K562 (cell line): ENCODE measurements at regions not wholly inside any gene's neighbourhood (a gene's known extent, or its start where the extent isn't known, plus 50 kb on each side); places are given as distances from the start of the nearest gene placed in this dataset.

Experiments used
- ATF3 ChIP-seq, 2 experiments: fragments of 450-650 bp in 1 of 2; sonication (generic) in 1 of 2; formaldehyde crosslinking in 1 of 2; IDR thresholded peaks in 1 of 2; conservative IDR thresholded peaks in 1 of 2; 2 replicates each; pipeline versions ENCODE4 v1.6.1 to v1.8.1; 2016 to 2023; ENCODE audit warnings: mild to moderate bottlenecking in 2 of 2, moderate library complexity in 2 of 2, inconsistent platforms in 1 of 2, missing genetic modification reagents in 1 of 2
- CCNT2 ChIP-seq: IDR thresholded peaks from 2 replicates; pipeline ENCODE4 v1.6.1; 2011; ENCODE audit warnings: borderline replicate concordance, low read depth, mild to moderate bottlenecking, moderate library complexity, mixed read lengths, low read length; ENCODE audit not compliant: insufficient read length; ENCODE audit errors: extremely low read depth
- CREB1 ChIP-seq, 2 experiments: sonication (generic) in 1 of 2; formaldehyde crosslinking in 1 of 2; IDR thresholded peaks; 2 replicates each; pipeline versions ENCODE4 v1.6.1 to v1.8.0; 2012 to 2022; ENCODE audit warnings: inconsistent platforms in 1 of 2, mild to moderate bottlenecking in 1 of 2, missing genetic modification reagents in 1 of 2, moderate library complexity in 1 of 2
- CTBP1 ChIP-seq: fragments of 450-650 bp; IDR thresholded peaks from 2 replicates; pipeline ENCODE4 v1.6.1; 2016; ENCODE audit warnings: borderline replicate concordance
- EP300 ChIP-seq: IDR thresholded peaks from 2 replicates; pipeline ENCODE4 v1.6.1; 2012; ENCODE audit warnings: low read length, improper control_type of control experiment
- FOXA3 ChIP-seq, 2 experiments: fragments of 450-650 bp in 1 of 2; sonication (generic) in 1 of 2; formaldehyde crosslinking; IDR thresholded peaks in 1 of 2; conservative IDR thresholded peaks in 1 of 2; 2 replicates each; pipeline versions ENCODE4 v1.4.0 to v1.8.0; 2020 to 2022; ENCODE audit warnings: mild to moderate bottlenecking in 2 of 2, missing genetic modification reagents in 1 of 2
- HNRNPLL ChIP-seq: fragments of 200-400 bp; formaldehyde crosslinking; IDR thresholded peaks from 2 replicates; pipeline ENCODE4 v1.6.1; 2017; ENCODE audit warnings: low read length, low read depth, mild to moderate bottlenecking; ENCODE audit not compliant: poor library complexity, severe bottlenecking
- IRF9 ChIP-seq: fragments of 450-650 bp; IDR thresholded peaks from 2 replicates; pipeline ENCODE4 v1.6.1; 2016; ENCODE audit warnings: missing biosample characterization, missing genetic modification characterization
- JUNB ChIP-seq: fragments of 450-650 bp; formaldehyde crosslinking; conservative IDR thresholded peaks from 2 replicates; pipeline ENCODE4 v1.4.0; 2020; ENCODE audit warnings: mild to moderate bottlenecking
- JUND ChIP-seq, 2 experiments: IDR thresholded peaks; 2 replicates in 1 of 2; 3 replicates in 1 of 2; pipeline ENCODE4 v1.6.1; 2011; ENCODE audit warnings: borderline replicate concordance in 2 of 2, low read depth in 2 of 2, low read length in 2 of 2, improper control_type of control experiment in 1 of 2, missing biosample characterization in 1 of 2, missing genetic modification characterization in 1 of 2, missing genetic modification reagents in 1 of 2
- NBN ChIP-seq: fragments of 450-650 bp; IDR thresholded peaks from 2 replicates; pipeline ENCODE4 v1.6.1; 2016; ENCODE audit warnings: low read depth, mild to moderate bottlenecking
- PCBP2 ChIP-seq: fragments of 200-400 bp; formaldehyde crosslinking; IDR thresholded peaks from 2 replicates; pipeline ENCODE4 v1.6.1; 2018; ENCODE audit warnings: low read length, low read depth, mild to moderate bottlenecking, moderate library complexity; ENCODE audit not compliant: poor library complexity, severe bottlenecking
- RBM34 ChIP-seq: fragments of 200-400 bp; formaldehyde crosslinking; IDR thresholded peaks from 2 replicates; pipeline ENCODE4 v1.6.1; 2018; ENCODE audit warnings: low read length, borderline replicate concordance; ENCODE audit not compliant: insufficient read depth
- RHOXF2B ChIP-seq: fragments of 250-450 bp; sonication (Bioruptor Pico); conservative IDR thresholded peaks from 2 replicates; pipeline ENCODE4 v1.5.1; 2021
- RUNX1 ChIP-seq: sonication (generic); IDR thresholded peaks from 2 replicates; pipeline ENCODE4 v1.6.1; 2016; ENCODE audit warnings: antibody characterized with exemption, low read depth
- SOX6 ChIP-seq: fragments of 450-650 bp; IDR thresholded peaks from 2 replicates; pipeline ENCODE4 v1.6.1; 2014; ENCODE audit warnings: mild to moderate bottlenecking
- SRSF9 ChIP-seq: fragments of 200-400 bp; formaldehyde crosslinking; IDR thresholded peaks from 2 replicates; pipeline ENCODE4 v1.6.1; 2017; ENCODE audit warnings: low read depth, low read length, borderline replicate concordance
- TAL1 ChIP-seq: fragments of 450-650 bp; IDR thresholded peaks from 2 replicates; pipeline ENCODE4 v1.6.1; 2016; ENCODE audit warnings: mild to moderate bottlenecking
- ZEB2 ChIP-seq: fragments of 450-650 bp; IDR thresholded peaks from 2 replicates; pipeline ENCODE4 v1.6.1; 2016
- ZNF384 ChIP-seq: IDR thresholded peaks from 2 replicates; pipeline ENCODE4 v1.6.1; 2012; ENCODE audit warnings: low read depth, low read length, improper control_type of control experiment
- ZNF584 ChIP-seq: fragments of 200-800 bp; sonication (Bioruptor generic); IDR thresholded peaks from 2 replicates; pipeline ENCODE4 v1.6.1; 2016; ENCODE audit warnings: low read depth, mild to moderate bottlenecking, missing genetic modification characterization, missing compliant biosample characterization
- ZNF780A ChIP-seq: fragments of 250-450 bp; sonication (Bioruptor Pico); IDR thresholded peaks from 2 replicates; pipeline ENCODE4 v1.5.0; 2021; ENCODE audit warnings: mild to moderate bottlenecking
- TF ChIP-seq, protein P1 (sequence below): fragments of 450-650 bp; IDR thresholded peaks from one replicate; pipeline ENCODE4 v1.6.1; 2018; ENCODE audit warnings: mild to moderate bottlenecking, moderate library complexity; ENCODE audit not compliant: partially characterized antibody
- TF ChIP-seq, protein P2 (sequence below): fragments of 250-450 bp; sonication (Bioruptor Pico); IDR thresholded peaks from 2 replicates; pipeline ENCODE4 v1.5.0; 2020; ENCODE audit warnings: mild to moderate bottlenecking

- TF ChIP-seq CCNT2, result peak; percentile 10
- TF ChIP-seq NBN, result no peak
- TF ChIP-seq, protein P1, sequence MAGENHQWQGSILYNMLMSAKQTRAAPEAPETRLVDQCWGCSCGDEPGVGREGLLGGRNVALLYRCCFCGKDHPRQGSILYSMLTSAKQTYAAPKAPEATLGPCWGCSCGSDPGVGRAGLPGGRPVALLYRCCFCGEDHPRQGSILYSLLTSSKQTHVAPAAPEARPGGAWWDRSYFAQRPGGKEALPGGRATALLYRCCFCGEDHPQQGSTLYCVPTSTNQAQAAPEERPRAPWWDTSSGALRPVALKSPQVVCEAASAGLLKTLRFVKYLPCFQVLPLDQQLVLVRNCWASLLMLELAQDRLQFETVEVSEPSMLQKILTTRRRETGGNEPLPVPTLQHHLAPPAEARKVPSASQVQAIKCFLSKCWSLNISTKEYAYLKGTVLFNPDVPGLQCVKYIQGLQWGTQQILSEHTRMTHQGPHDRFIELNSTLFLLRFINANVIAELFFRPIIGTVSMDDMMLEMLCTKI, result no peak
- peak; percentile 96 for TF ChIP-seq ATF3 (IDR thresholded peaks at IDR 0.05)
- TF ChIP-seq ATF3 (CRISPR knock-in tag; conservative IDR thresholded peaks at IDR 0.05), result no peak; the same call in 1 of the 2 replicates
- TF ChIP-seq ZNF780A (CRISPR knock-in tag), result no peak
- TF ChIP-seq ZEB2, result peak; percentile 71; the same call in 1 of the 2 replicates
- no peak for TF ChIP-seq RHOXF2B
- no peak for TF ChIP-seq SRSF9
- TF ChIP-seq EP300, result peak; percentile 50; the same call in 1 of the 2 replicates
- TF ChIP-seq IRF9 (tag), result no peak
- peak; percentile 67 for TF ChIP-seq ZNF384
- TF ChIP-seq CTBP1, result peak; percentile 38; the same call in 1 of the 2 replicates
- TF ChIP-seq PCBP2, result no peak
- peak; percentile 39 for TF ChIP-seq TAL1
- TF ChIP-seq RUNX1, result no peak
- TF ChIP-seq CREB1 (IDR thresholded peaks at IDR 0.05), result no peak
- no peak for TF ChIP-seq CREB1 (CRISPR knock-in tag; IDR thresholded peaks at IDR 0.05)
- no peak for TF ChIP-seq ZNF584 (CRISPR knock-in tag)
- no peak for TF ChIP-seq RBM34
- peak; percentile 97 for TF ChIP-seq JUND (IDR thresholded peaks at IDR 0.05; ENCODE audit: borderline replicate concordance, low read depth, low read length)
- TF ChIP-seq JUND (tag; IDR thresholded peaks at IDR 0.05; ENCODE audit: borderline replicate concordance, low read depth, low read length), result peak; percentile 97
- peak; percentile 82 for TF ChIP-seq JUNB (CRISPR knock-in tag)
- TF ChIP-seq, protein P2, sequence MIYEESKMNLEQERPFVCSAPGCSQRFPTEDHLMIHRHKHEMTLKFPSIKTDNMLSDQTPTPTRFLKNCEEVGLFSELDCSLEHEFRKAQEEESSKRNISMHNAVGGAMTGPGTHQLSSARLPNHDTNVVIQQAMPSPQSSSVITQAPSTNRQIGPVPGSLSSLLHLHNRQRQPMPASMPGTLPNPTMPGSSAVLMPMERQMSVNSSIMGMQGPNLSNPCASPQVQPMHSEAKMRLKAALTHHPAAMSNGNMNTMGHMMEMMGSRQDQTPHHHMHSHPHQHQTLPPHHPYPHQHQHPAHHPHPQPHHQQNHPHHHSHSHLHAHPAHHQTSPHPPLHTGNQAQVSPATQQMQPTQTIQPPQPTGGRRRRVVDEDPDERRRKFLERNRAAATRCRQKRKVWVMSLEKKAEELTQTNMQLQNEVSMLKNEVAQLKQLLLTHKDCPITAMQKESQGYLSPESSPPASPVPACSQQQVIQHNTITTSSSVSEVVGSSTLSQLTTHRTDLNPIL (CRISPR knock-in tag), result no peak
- TF ChIP-seq SOX6, result peak; percentile 60; the same call in 1 of the 2 replicates
- TF ChIP-seq FOXA3 (CRISPR knock-in tag; conservative IDR thresholded peaks at IDR 0.05 in 1 of 2, IDR thresholded peaks at IDR 0.05 in 1 of 2), result no peak; a peak in 1 of 4 replicates
- TF ChIP-seq HNRNPLL, result no peak
These were observed 174.9 kb upstream of the NRP1 start (continued) for GRCh38 chr10:33509231-33509831.
